HG03354 (cell line): ENCODE measurements at regions not wholly inside any gene's neighbourhood (a gene's known extent, or its start where the extent isn't known, plus 50 kb on each side); places are given as distances from the start of the nearest gene placed in this dataset.
"Not testable (repeated sequence)": the region's sequence is repeated elsewhere in the genome, so short reads cannot be mapped to it uniquely, and the experiment has no call there.

Experiments
- ATAC-seq: cut with Tn5 transposase; IDR thresholded peaks from one replicate; pipeline ENCODE4 v1.9.1; 2021; ENCODE audit warnings: mild to moderate bottlenecking; ENCODE audit not compliant: unreplicated experiment, poor library complexity, severe bottlenecking

GRCh38 chr10:53255661-53256205 is 483.1 kb upstream of the MBL2 start:
- ATAC-seq, result no peak

GRCh38 chr10:53253221-53253620 is 480.6 kb upstream of the MBL2 start:
- ATAC-seq, result no peak

- no peak for ATAC-seq
These were observed 467.3 kb upstream of the MBL2 start for GRCh38 chr10:53239873-53240272.

- ATAC-seq, result no peak
These were observed 464.4 kb upstream of the MBL2 start for GRCh38 chr10:53236941-53237340.

- ATAC-seq, result no peak
These were observed 461.2 kb upstream of the MBL2 start for GRCh38 chr10:53233749-53234148.

- no peak for ATAC-seq
These were observed 458.1 kb upstream of the MBL2 start for GRCh38 chr10:53230651-53231050.

- ATAC-seq, result no peak
These were observed 451.3 kb upstream of the MBL2 start for GRCh38 chr10:53223851-53224250.

GRCh38 chr10:53222806-53223205 is 450.2 kb upstream of the MBL2 start:
- ATAC-seq, result no peak

GRCh38 chr10:53209944-53210611 is 437.5 kb upstream of the MBL2 start:
- no peak for ATAC-seq

GRCh38 chr10:53183733-53184132 is 411.1 kb upstream of the MBL2 start:
- no peak for ATAC-seq

GRCh38 chr10:53177468-53177867 is 404.9 kb upstream of the MBL2 start:
- no peak for ATAC-seq

- no peak for ATAC-seq
These were observed 393.7 kb upstream of the MBL2 start for GRCh38 chr10:53166325-53166724.

GRCh38 chr10:53162856-53163255 is 390.3 kb upstream of the MBL2 start:
- no peak for ATAC-seq

- ATAC-seq, result no peak
These were observed 388.6 kb upstream of the MBL2 start for GRCh38 chr10:53161231-53161630.

GRCh38 chr10:53155674-53156073 is 383.1 kb upstream of the MBL2 start:
- not testable (repeated sequence) for ATAC-seq

GRCh38 chr10:53153831-53154230 is 381.2 kb upstream of the MBL2 start:
- ATAC-seq, result no peak

GRCh38 chr10:53140506-53140905 is 367.9 kb upstream of the MBL2 start:
- ATAC-seq, result no peak

- ATAC-seq, result peak; percentile 9
These were observed 363.3 kb upstream of the MBL2 start for GRCh38 chr10:53135897-53136253.

- ATAC-seq, result peak; percentile 91
These were observed 362.8 kb upstream of the MBL2 start for GRCh38 chr10:53135213-53135896.

GRCh38 chr10:53134050-53134449 is 361.5 kb upstream of the MBL2 start:
- ATAC-seq, result no peak

GRCh38 chr10:53130337-53130736 is 357.8 kb upstream of the MBL2 start:
- ATAC-seq, result no peak
